ENCODE measurements at regions not wholly inside any gene's neighbourhood (a gene's known extent, or its start where the extent isn't known, plus 50 kb on each side); places are given as distances from the start of the nearest gene placed in this dataset.

- TF ChIP-seq, protein P1, sequence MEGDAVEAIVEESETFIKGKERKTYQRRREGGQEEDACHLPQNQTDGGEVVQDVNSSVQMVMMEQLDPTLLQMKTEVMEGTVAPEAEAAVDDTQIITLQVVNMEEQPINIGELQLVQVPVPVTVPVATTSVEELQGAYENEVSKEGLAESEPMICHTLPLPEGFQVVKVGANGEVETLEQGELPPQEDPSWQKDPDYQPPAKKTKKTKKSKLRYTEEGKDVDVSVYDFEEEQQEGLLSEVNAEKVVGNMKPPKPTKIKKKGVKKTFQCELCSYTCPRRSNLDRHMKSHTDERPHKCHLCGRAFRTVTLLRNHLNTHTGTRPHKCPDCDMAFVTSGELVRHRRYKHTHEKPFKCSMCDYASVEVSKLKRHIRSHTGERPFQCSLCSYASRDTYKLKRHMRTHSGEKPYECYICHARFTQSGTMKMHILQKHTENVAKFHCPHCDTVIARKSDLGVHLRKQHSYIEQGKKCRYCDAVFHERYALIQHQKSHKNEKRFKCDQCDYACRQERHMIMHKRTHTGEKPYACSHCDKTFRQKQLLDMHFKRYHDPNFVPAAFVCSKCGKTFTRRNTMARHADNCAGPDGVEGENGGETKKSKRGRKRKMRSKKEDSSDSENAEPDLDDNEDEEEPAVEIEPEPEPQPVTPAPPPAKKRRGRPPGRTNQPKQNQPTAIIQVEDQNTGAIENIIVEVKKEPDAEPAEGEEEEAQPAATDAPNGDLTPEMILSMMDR (IDR thresholded peaks at IDR 0.05): no peak
- no peak for TF ChIP-seq POLR2A (IDR thresholded peaks at IDR 0.05)
Measured at GRCh38 chr7:55624813-55625212, 52.5 kb upstream of the VOPP1 start.

Data from thyroid gland (tissue), 4 donors.